Dedifferentiated amniotic fluid mesenchymal stem cell (primary cell): ENCODE measurements at regions not wholly inside any gene's neighbourhood (a gene's known extent, or its start where the extent isn't known, plus 50 kb on each side); places are given as distances from the start of the nearest gene placed in this dataset.
A peak's percentile ranks its signal among the peaks of the same experiment; 100 is the strongest.

Experiments
- DNase-seq: peaks from one replicate; pipeline ENCODE4 v3.0.0-alpha.2; 2016; ENCODE audit errors: extremely low spot score

DNA sequence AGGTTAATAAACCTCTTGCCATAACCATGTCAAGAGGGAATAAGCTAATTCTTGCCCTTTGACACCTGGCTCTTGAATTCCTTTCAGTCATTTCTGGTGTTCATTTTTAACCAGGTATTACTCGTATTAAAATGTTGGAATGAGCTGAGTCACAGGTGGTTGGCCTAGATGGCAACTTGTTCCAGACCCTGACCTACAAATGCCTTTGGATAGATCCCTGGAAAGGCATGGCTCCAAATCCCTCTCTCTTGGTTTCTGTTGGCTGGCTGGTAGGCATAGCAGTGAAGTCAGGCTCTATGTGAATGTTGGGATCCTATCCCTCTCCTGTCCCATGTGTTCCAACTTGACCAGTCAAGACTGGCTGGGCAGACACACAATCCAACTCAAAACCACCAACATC is 277.1 kb upstream of the PROK2 start:
- DNase-seq, result no peak

DNA sequence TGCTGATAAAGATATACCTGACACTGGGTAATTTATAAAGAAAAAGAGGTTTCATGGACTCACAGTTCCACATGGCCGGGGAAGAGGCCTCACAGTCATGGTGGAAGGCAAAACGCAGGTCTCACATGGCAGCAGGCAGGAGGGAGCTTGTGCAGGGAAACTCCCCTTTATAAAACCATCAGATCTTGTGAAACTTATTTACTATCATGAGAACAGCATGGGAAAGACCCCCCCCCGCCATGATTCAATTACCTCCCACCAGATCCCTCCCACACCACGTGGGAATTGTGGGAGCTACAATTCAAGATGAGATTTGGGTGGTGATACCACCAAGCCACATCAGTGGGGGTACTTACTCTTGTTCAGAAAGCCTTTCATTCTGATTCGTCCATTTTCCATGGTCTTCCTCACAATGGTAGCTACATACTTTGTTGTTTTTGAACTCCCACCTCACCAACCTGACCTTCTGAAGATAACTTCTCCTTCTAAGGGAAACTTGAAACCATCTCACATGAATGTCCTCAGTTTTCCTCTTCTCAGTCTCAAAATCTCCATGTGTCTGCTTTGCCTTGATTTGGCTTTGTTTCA is 275.6 kb upstream of the PROK2 start:
- no peak for DNase-seq

DNA sequence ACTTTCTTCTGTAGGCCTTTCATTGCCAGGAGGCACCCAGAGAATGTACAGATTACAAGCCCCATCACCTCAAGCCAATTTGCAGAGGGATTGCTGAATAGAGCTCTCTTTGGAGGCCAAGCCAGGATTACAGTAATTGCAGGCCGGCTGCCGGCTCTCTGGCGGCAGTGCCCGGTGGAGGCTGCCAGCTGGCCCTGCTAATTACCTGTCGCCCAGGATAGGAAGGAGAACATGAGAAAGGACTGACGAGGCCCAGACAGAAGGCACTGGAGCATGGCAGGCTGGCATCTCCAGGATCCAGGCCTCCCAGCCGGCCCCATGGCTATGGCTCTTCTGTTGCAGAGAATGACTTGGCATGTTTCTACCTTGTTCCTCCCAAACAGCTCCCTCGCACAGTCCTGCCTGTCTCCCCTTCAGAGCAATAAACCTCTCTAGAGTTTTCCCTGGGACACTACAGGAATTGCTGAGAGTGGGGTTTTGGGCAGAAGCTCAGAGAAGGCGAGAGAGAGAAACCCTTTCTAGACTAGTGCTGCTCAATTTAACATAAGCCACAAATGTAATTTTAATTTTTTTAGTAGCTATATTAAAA is 273.6 kb upstream of the PROK2 start:
- DNase-seq, result no peak

GRCh38 chr3:72055436-72055835 is 270.5 kb upstream of the PROK2 start:
- DNase-seq, result no peak

DNA sequence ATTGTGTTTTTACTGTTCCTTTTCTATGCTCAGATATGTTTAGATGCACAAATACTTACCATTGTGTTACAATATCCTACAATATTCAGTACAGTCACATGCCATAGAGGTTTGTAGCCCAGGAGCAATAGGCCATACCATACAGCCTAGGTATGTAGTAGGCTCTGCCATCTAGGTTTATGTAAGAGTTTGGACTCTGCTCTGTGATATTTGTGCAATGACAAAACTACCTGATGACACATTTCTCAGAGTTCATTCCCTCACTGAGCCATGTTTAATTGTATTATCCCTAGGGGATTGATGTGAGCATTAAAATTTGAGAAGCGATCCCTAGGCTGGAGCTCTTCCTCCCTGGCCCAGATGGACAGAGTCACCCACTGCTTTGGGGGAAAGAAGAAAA is 270.0 kb upstream of the PROK2 start:
- no peak for DNase-seq

- no peak for DNase-seq
Observed at GRCh38 chr3:72052841-72053409, 268.0 kb upstream of the PROK2 start.

DNA sequence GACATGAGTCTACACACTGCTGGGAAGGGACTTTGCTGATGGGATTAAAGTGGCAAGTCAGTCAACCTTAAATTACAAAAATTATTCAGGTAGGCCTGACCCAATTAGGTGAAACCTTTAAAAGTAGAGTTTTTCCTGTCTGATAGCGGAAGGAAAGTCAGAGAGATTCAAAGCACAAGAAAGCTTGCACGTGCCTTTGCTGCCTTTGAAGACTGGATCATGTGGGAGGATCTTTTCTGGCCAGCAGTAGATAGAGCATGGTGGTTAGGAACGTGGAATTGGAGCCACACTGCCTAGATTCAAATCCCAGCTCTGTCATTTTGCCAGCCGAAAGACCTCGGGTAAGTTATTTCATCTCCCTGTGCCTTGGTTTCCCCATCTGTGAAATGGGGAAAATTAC is 265.8 kb upstream of the PROK2 start:
- DNase-seq, result no peak

GRCh38 chr3:72050048-72050632 is 265.2 kb upstream of the PROK2 start:
- no peak for DNase-seq

DNA sequence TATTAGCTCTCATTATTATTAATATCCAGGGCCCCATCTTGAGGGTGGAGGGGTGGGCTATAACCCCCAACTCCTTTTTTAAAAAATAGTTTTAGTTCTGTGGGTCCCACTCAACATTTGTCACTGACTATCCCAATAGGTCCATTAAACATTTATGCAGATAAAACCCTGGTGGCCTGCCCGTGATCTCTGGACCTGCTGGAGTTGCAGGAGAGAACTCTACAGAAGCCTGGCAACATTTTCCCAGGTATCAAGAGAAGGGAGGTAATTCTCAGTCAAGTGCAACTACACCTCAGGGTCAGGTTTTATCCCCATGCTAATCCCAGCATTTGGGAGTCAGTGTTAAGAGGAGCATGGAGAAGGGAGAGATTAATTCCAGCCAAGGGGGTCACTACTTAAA is 264.4 kb upstream of the PROK2 start:
- DNase-seq, result no peak

DNA sequence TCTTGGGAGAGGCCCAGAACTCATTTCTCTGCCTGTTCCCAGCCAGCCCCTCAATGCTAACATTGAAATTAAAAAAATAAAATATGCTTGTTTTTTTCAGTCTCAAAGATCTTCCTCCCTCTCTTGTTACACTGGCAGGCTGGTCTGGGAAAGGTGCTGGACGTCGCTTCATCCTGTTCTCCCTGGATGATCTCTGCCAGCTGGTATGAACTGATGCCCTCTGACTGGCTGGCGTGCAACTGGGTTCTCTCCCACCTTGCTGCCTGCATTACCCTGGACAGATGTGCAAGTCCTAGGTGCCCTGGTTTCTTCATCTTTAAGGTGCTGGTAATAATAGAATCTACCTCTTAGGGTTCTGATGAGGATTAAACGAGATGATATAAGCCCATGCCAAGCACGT is 263.9 kb upstream of the PROK2 start:
- DNase-seq, result no peak

GRCh38 chr3:72047221-72047871 is 262.4 kb upstream of the PROK2 start:
- no peak for DNase-seq

DNA sequence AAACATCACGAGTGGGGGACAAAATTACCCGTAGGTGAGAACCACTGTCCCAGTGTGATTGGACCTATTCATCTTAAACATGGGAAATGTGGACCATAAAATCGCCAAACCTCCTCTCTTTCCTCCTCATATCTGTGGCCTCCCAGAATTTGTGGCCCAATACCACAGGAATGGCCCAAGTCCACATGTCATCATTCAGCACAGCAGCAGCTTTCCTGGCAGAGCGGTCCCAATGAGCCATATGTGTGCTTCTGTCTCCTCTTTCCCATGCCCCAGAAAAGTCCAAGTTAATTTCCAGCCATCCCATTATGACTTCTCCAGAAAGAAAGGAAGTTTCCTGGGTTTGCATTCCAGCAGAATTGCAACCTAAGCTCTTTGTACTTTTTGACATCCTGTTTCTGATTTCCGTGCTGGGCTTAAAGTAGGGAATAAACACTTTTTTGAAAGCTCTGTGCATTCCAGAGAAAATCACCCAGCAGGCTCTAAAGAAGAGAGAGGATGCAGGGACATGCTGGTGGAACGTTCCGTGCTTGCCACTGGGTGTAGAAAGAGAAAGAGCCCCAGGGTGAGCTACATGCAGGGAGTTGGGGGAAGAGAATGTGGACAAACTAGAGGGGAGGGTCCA is 259.4 kb upstream of the PROK2 start:
- peak; percentile 37 for DNase-seq

- no peak for DNase-seq
Observed at GRCh38 chr3:72043204-72044133, 258.5 kb upstream of the PROK2 start.

DNA sequence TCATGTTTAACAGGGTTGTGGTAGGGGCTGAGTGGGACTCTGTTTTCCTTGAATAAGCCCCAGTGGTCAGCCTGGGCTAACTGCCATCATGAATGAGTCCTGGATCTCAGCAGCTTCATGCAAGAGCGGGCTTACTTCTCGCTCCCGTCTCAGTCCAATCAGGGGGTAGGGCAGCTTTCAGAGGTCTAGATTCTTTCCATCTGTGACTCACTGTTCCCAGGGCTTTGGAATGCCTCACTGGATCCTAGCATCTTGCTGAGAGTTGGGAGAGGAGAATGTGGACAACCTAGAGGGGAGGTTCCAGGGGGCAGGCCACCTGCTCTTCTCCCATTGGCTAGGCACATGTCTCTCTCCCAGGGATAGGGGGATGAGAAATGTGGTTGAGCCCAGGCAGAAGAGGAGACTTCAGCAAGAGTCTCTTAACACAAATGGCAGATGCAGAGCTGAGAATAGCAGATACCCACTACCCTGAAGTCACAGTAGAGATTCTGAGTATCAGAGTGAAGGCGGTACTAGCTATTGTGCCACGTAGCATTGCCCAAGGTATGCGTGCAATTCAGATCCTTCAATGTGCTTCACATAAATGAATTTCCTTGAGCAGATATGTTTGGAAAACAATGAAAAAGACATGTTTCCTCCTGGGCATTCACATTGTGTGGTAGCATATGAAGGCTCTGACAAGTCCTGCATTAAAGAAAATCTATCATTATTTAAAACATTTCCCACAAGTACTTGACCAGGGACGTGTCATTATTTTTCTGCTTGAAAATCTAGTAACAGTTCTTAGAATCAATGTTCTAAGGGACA is 257.7 kb upstream of the PROK2 start:
- DNase-seq, result peak; percentile 84

DNA sequence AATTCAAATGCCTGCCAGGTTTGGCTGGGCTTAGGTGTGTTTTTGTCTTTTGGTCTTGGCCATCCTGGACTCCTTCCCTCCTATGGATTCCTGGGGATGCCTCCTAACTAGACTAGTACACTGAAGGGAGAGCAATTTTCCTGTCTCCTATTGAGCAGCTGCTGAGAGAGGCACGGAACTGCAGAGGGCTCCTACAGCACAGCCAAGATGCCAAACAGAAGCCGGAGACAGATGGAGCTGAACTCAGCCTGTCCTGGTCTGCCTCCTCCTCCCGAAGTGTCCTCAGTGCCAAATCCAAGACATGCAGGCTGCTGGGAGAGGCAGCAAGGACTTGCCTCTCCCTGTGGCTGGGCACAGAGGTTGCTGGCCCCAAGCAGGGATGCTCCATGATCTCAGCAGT is 256.6 kb upstream of the PROK2 start:
- no peak for DNase-seq

DNA sequence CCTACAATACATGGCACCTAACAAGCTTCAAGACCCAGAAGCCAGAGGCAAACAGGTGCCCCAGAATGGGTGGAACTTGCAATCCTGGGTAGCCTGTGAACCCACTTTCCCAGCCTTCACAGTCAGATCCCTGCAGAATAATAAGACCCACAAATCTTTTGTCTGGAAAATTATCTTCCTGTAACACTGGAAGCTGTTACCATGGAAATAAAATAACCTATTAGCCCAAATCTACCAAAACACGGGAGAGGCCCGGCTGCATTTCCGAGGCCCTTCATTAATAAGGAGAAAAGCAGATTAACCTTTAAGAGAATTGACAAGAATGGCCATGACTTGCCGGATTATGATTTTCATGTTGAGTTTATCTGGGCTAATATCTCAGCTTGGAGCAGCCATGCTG is 256.1 kb upstream of the PROK2 start:
- no peak for DNase-seq

- DNase-seq, result no peak
Observed at GRCh38 chr3:72039677-72040076, 254.7 kb upstream of the PROK2 start.

- peak; percentile 20 for DNase-seq
Observed at GRCh38 chr3:72036899-72037298, 252.0 kb upstream of the PROK2 start.

GRCh38 chr3:72035606-72036005 is 250.7 kb upstream of the PROK2 start:
- DNase-seq, result no peak

DNA sequence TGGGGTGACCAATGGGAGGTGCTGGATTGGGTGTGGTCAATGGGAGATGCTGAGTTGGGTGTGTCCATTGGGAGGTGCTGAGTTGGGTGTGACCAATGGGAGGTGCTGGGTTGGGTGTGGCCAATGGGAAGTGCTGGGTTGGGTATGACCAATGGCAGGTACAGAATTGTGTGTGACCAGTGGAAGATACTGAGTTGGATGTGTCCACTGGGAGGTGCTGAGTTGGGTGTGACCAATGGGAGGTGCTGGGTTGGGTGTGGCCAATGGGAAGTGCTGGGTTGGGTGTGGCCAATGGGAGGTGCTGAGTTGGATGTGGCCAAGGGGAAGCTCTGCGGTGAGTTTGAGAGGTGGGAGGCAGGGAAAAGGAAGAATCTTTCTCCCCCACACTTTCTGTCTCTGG is 250.0 kb upstream of the PROK2 start:
- DNase-seq, result no peak
